Epithelial cell of esophagus (primary cell): ENCODE measurements at regions not wholly inside any gene's neighbourhood (a gene's known extent, or its start where the extent isn't known, plus 50 kb on each side); places are given as distances from the start of the nearest gene placed in this dataset.

Experiments
- DNase-seq: peaks from one replicate; pipeline ENCODE4 v3.0.0; 2010; ENCODE audit warnings: low read depth
- H3K4me3 ChIP-seq: 2 replicates; pipeline ENCODE4 v1.5.1; 2011; ENCODE audit warnings: mild to moderate bottlenecking, low read length, control low read depth
- TF ChIP-seq, protein P1 (sequence below): IDR thresholded peaks from 2 replicates; pipeline ENCODE4 v1.5.1; 2011; ENCODE audit warnings: low read depth, mild to moderate bottlenecking, low read length, control low read depth, inconsistent platforms; ENCODE audit not compliant: insufficient read depth; ENCODE audit errors: missing control alignments

DNA sequence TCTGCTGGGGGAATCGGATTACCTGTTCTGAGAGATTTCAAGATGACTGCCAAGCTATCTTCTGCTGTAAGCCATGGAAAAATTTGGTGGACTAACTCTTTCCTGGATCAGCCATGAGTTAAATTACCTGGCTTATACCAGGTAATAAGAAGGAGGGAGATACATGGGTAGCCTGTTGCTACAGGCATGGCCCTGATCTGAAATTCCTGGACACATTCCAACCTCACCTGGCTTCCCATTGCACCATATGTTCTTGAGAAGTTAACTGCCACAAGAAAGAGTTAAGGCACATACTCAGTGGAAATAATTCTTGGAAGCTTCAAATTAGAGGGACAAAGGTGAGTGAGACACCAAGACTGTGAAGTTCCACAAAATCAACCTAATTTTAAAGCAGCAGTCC lies 371.3 kb downstream of the ACTL7B start:
- TF ChIP-seq, protein P1, sequence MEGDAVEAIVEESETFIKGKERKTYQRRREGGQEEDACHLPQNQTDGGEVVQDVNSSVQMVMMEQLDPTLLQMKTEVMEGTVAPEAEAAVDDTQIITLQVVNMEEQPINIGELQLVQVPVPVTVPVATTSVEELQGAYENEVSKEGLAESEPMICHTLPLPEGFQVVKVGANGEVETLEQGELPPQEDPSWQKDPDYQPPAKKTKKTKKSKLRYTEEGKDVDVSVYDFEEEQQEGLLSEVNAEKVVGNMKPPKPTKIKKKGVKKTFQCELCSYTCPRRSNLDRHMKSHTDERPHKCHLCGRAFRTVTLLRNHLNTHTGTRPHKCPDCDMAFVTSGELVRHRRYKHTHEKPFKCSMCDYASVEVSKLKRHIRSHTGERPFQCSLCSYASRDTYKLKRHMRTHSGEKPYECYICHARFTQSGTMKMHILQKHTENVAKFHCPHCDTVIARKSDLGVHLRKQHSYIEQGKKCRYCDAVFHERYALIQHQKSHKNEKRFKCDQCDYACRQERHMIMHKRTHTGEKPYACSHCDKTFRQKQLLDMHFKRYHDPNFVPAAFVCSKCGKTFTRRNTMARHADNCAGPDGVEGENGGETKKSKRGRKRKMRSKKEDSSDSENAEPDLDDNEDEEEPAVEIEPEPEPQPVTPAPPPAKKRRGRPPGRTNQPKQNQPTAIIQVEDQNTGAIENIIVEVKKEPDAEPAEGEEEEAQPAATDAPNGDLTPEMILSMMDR, result no peak
- no peak overlapping the region for H3K4me3 ChIP-seq
- peak; percentile 89 for DNase-seq

DNA sequence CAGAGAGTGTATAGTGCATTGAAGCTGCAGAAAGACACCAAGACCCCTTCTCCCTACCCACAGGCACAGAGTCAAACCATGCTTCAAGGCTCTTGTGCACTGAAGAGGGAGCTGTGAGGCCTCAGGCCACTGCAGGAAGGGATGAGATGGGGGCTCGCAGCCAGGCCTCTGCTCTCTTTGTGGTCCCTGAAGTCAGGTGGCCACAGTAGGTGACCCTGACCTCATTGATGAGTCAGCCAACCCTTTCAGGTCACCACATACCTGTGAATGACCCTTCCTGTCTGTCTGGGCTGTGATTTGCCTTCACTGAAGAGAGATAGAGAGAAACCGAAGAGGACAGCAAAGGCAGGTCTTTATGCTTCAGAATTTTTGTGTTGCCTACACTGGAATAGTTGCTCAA lies 372.1 kb downstream of the ACTL7B start:
- TF ChIP-seq, protein P1, result no peak
- no peak for DNase-seq
- no peak overlapping the region for H3K4me3 ChIP-seq

DNA sequence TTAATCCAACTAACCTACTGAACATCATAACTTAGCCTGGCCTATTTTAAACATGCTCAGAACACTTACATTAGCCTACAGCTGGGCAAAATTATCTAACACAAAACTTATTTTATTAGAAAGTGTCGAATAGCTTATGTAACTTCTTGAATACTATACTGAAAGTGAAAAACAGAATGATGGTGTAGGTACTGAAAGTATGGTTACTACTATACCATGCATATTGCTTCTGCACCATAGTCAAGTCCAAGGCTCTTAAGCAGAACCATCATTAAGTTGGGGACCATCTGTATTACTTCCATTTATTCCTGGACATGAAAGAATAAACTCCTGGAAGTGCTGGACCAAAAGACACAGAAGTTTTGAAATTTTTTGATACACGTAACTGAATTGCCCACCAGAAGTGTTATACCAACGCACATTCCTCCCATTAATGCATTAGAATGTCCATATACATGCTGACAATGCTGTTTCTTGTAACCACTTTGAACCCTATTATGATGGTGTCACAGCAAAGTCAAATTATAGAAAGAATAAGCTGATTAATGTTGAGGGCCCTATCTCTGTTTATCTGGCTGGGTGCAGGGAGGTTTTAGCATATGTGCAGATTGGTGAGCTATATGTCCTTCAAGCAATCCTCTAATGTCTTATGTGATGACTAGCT lies 375.7 kb downstream of the ACTL7B start:
- TF ChIP-seq, protein P1, result no peak
- no peak for DNase-seq
- H3K4me3 ChIP-seq, result no peak overlapping the region

DNA sequence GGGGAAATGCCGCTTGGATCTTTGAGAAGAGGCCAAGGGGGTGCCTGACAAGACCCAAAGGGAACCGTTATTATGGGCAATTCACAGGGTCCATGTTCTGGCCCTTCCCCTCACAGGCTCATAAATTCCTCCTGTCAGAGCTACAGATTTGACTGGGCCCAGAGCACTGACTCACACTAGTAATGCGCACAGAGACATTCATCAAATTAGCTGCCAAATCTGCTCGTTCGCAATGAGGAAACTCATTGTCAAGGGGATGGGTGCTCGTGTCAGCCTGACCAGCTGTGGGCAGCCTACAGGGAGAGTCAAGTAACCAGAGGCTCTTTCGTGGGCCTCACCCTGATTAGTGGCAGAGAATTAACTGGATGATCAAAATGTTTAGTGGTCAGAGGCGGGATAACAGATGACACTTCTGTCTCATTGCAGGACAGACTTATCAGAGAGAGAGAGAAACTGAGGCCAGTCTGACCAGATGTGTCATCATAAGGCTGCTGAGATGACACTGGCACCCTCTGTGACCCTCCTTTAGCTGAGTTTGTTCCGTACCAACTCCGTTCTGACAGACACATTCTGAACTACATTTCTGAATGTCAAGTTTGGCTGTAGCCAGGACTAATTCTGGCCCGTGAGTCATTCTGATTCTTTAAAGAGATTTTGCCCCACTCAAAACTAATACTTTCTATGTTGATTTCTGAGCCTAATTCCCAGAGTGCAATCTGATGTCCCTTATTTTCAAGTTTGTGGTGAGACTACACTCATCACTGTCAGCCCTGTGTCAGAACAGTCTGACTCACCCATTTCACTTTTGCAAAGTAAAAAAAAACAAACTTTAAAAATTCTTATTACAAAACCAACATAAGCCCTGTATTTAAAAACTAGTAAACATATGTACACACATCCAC lies 377.1 kb downstream of the ACTL7B start:
- DNase-seq, result peak; percentile 96
- H3K4me3 ChIP-seq, result no peak overlapping the region
- TF ChIP-seq, protein P1, result peak; percentile 28

DNA sequence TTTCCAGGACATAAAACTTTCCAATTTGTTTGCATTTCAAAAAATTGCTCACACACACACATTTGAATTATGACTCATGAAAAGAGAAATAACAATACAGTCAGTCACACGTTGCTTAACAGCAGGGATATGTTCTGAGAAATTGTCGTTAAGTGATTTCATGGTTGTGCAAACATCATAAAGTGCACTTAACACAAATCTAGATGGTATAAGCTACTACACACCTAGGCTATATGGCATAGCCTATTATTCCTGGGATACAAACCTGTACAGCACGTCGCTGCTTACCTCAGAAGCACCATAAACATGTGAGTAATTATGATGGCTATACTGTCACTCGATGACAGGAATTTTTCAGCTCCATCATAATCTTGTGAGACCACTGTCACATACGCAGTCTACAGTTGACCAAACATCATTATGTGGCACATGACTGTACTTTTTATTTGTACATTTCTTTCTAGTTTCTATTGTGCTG lies 378.2 kb downstream of the ACTL7B start:
- DNase-seq, result peak; percentile 90
- TF ChIP-seq, protein P1, result no peak
- no peak overlapping the region for H3K4me3 ChIP-seq

DNA sequence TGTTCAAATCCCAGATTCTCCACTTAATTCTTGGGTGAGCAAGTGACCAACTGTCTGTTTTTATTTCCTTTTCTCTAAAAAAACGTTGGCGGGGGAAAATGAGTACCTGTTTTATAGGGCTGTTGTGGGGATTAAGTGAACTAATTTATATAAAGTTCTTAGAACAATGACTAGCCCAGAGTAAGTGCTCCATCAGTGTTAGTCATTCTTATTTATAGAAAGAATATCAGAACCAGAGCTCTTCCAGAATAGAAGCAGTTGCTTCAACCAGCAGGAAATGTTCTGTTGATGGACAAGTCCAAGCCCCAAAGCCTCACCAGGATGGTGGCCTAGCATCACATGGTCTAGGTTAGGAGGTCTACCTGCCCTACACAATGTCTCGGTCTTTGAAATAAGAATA lies 379.2 kb downstream of the ACTL7B start:
- DNase-seq, result peak; percentile 45
- TF ChIP-seq, protein P1, result no peak
- no peak overlapping the region for H3K4me3 ChIP-seq
